C4-2B (cell line): ENCODE measurements at regions not wholly inside any gene's neighbourhood (a gene's known extent, or its start where the extent isn't known, plus 50 kb on each side); places are given as distances from the start of the nearest gene placed in this dataset.

Experiments
- H3K27ac ChIP-seq: fragments of 450-650 bp; 2 replicates; pipeline ENCODE4 v1.5.1; 2017
- ZFX ChIP-seq: fragments of 450-650 bp; IDR thresholded peaks from 2 replicates; pipeline ENCODE4 v1.6.1; 2017
- TF ChIP-seq, protein P1 (sequence below): fragments of 450-650 bp; conservative IDR thresholded peaks from 2 replicates; pipeline ENCODE4 v1.5.1; 2017; ENCODE audit warnings: mild to moderate bottlenecking

- H3K27ac ChIP-seq = no peak overlapping the region
- TF ChIP-seq, protein P1, sequence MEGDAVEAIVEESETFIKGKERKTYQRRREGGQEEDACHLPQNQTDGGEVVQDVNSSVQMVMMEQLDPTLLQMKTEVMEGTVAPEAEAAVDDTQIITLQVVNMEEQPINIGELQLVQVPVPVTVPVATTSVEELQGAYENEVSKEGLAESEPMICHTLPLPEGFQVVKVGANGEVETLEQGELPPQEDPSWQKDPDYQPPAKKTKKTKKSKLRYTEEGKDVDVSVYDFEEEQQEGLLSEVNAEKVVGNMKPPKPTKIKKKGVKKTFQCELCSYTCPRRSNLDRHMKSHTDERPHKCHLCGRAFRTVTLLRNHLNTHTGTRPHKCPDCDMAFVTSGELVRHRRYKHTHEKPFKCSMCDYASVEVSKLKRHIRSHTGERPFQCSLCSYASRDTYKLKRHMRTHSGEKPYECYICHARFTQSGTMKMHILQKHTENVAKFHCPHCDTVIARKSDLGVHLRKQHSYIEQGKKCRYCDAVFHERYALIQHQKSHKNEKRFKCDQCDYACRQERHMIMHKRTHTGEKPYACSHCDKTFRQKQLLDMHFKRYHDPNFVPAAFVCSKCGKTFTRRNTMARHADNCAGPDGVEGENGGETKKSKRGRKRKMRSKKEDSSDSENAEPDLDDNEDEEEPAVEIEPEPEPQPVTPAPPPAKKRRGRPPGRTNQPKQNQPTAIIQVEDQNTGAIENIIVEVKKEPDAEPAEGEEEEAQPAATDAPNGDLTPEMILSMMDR = no peak
- no peak for TF ChIP-seq ZFX
These were observed 710.1 kb upstream of the STXBP6 start for GRCh38 chr14:25759920-25760655.

DNA sequence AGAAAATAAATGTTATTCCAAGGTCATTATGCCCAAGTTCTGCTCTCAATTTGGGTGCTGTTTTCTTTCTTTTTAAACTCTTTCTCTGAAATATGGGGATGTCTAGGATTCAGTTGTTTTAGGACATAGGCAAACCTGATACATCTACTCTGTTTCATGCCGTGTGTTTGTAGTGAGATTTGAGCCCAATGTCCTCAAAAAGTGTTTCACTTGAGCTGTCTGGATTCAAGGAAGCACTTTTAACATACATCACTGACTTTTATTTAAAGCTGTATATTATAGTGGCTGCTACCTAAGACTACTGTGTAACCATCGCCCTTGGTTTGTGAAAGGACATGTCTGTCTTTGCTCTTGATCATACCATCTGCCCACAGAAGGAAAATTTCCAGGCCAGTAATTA, 709.3 kb upstream of the STXBP6 start:
- no peak for TF ChIP-seq ZFX
- no peak overlapping the region for H3K27ac ChIP-seq

- TF ChIP-seq, protein P1 = no peak
- no peak for TF ChIP-seq ZFX
- H3K27ac ChIP-seq = no peak overlapping the region
These were observed 707.4 kb upstream of the STXBP6 start for GRCh38 chr14:25757364-25757763.

GRCh38 chr14:25756876-25757275, 706.9 kb upstream of the STXBP6 start:
- TF ChIP-seq ZFX = no peak
- TF ChIP-seq, protein P1 = no peak
- H3K27ac ChIP-seq = no peak overlapping the region

- H3K27ac ChIP-seq = no peak overlapping the region
- no peak for TF ChIP-seq ZFX
- TF ChIP-seq, protein P1 = no peak
These were observed 703.2 kb upstream of the STXBP6 start for GRCh38 chr14:25753130-25753529.

- TF ChIP-seq, protein P1 = no peak
- TF ChIP-seq ZFX = no peak
These were observed 700.5 kb upstream of the STXBP6 start for GRCh38 chr14:25750436-25750835.

More at GRCh38 chr14:25750436-25750835, 700.5 kb upstream of the STXBP6 start:
- no peak overlapping the region for H3K27ac ChIP-seq
